ENCODE measurements at regions not wholly inside any gene's neighbourhood (a gene's known extent, or its start where the extent isn't known, plus 50 kb on each side); places are given as distances from the start of the nearest gene placed in this dataset.

GRCh38 chr18:39346916-39347315 lies 1781.3 kb upstream of the CELF4 start:
- intact Hi-C loops (cut with DNase I; ENCODE audit: low total_unique reads) (no loop called here), in situ Hi-C loops (cut with MboI; ENCODE audit: low pct_ligation_motif_present in 1 of 4, low pct_unique_long_range_greater_than_20kb in 1 of 4, low sequenced_read_pairs in 3 of 4) (no loop called here)
- H3K9me3 ChIP-seq, result no peaks in the 10 kb centered on the region
- H3K4me3 ChIP-seq, result no peak overlapping the region
- H3K27me3 ChIP-seq, result no peaks in the 10 kb centered on the region
- WGBS, 2 donors (ENCODE audit: low coverage in 1 of 2), result 73 to 80% methylated on average over 1 of the region's 1 CpG
- H3K27ac ChIP-seq, result no peak overlapping the region
- no peaks in the 10 kb centered on the region for H3K36me3 ChIP-seq
- no peak for DNase-seq
- H3K4me1 ChIP-seq, result no peaks in the 10 kb centered on the region
- TF ChIP-seq POLR2AphosphoS5 (IDR thresholded peaks at IDR 0.05) (no peak), EP300 (IDR thresholded peaks at IDR 0.05; ENCODE audit: low read depth) (no peak), CTCF (IDR thresholded peaks at IDR 0.05) (no peak), POLR2A (IDR thresholded peaks at IDR 0.05) (no peak)

- no peaks in the 10 kb centered on the region for H3K9me3 ChIP-seq
- H3K4me1 ChIP-seq, result no peaks in the 10 kb centered on the region
- H3K27ac ChIP-seq, result no peak overlapping the region
- H3K36me3 ChIP-seq, result no peaks in the 10 kb centered on the region
- no peaks in the 10 kb centered on the region for H3K27me3 ChIP-seq
- DNase-seq, result no peak
- in situ Hi-C loops (cut with MboI; ENCODE audit: low pct_ligation_motif_present in 1 of 4, low pct_unique_long_range_greater_than_20kb in 1 of 4, low sequenced_read_pairs in 3 of 4), result no loop called here
- H3K4me3 ChIP-seq, result no peak overlapping the region
- intact Hi-C loops (cut with DNase I; ENCODE audit: low total_unique reads), result no loop called here
- TF ChIP-seq EP300 (IDR thresholded peaks at IDR 0.05; ENCODE audit: low read depth), result no peak
- no peak for TF ChIP-seq POLR2A (IDR thresholded peaks at IDR 0.05)
- TF ChIP-seq POLR2AphosphoS5 (IDR thresholded peaks at IDR 0.05), result no peak
- TF ChIP-seq CTCF (IDR thresholded peaks at IDR 0.05), result no peak
- WGBS, 2 donors (ENCODE audit: low coverage in 1 of 2), result 59 to 68% methylated on average over 2 of the region's 2 CpGs
Measured at GRCh38 chr18:39345321-39345720, 1779.7 kb upstream of the CELF4 start.

GRCh38 chr18:39344487-39344886 lies 1778.9 kb upstream of the CELF4 start:
- no peak for DNase-seq
- intact Hi-C loops (cut with DNase I; ENCODE audit: low total_unique reads) (no loop called here), in situ Hi-C loops (cut with MboI; ENCODE audit: low pct_ligation_motif_present in 1 of 4, low pct_unique_long_range_greater_than_20kb in 1 of 4, low sequenced_read_pairs in 3 of 4) (no loop called here)
- no peak overlapping the region for H3K27ac ChIP-seq
- no peak overlapping the region for H3K4me3 ChIP-seq
- no peaks in the 10 kb centered on the region for H3K27me3 ChIP-seq
- H3K36me3 ChIP-seq, result no peaks in the 10 kb centered on the region
- 82% methylated on average over 3 to 5 of the region's 5 CpGs for WGBS, 2 donors (ENCODE audit: low coverage in 1 of 2)
- no peaks in the 10 kb centered on the region for H3K4me1 ChIP-seq
- H3K9me3 ChIP-seq, result no peaks in the 10 kb centered on the region
- TF ChIP-seq POLR2A (IDR thresholded peaks at IDR 0.05) (no peak), CTCF (IDR thresholded peaks at IDR 0.05) (no peak), POLR2AphosphoS5 (IDR thresholded peaks at IDR 0.05) (no peak)

- intact Hi-C loops (cut with DNase I; ENCODE audit: low total_unique reads) (no loop called here), in situ Hi-C loops (cut with MboI; ENCODE audit: low pct_ligation_motif_present in 1 of 4, low pct_unique_long_range_greater_than_20kb in 1 of 4, low sequenced_read_pairs in 3 of 4) (no loop called here)
- H3K9me3 ChIP-seq, result no peaks in the 10 kb centered on the region
Measured at GRCh38 chr18:39341129-39341528, 1775.5 kb upstream of the CELF4 start.

More at GRCh38 chr18:39341129-39341528, 1775.5 kb upstream of the CELF4 start:
- Histone ChIP-seq H3K27me3 (no peaks in the 10 kb centered on the region), H3K4me1 (no peaks in the 10 kb centered on the region), H3K4me3 (no peak overlapping the region), H3K36me3 (no peaks in the 10 kb centered on the region), H3K27ac (no peak overlapping the region)
- DNase-seq, result no peak
- TF ChIP-seq EP300 (IDR thresholded peaks at IDR 0.05; ENCODE audit: low read depth) (no peak), POLR2A (IDR thresholded peaks at IDR 0.05) (no peak), POLR2AphosphoS5 (IDR thresholded peaks at IDR 0.05) (no peak), CTCF (IDR thresholded peaks at IDR 0.05) (no peak)
- 87% methylated on average over 2 of the region's 2 CpGs; no CpG with 5 or more reads in 1 of the 2 donors for WGBS, 2 donors (ENCODE audit: low coverage in 1 of 2)
